Spleen (tissue), 7 donors: ENCODE measurements at regions not wholly inside any gene's neighbourhood (a gene's known extent, or its start where the extent isn't known, plus 50 kb on each side); places are given as distances from the start of the nearest gene placed in this dataset.

ENCODE experiments used
- POLR2A ChIP-seq, 3 donors: fragments of 450-650 bp; IDR thresholded peaks; one replicate each; pipeline ENCODE4 v1.5.1; 2017; ENCODE audit warnings: antibody characterized with exemption in 3 of 3, mild to moderate bottlenecking in 1 of 3
- POLR2AphosphoS5 ChIP-seq, 3 donors: sonication (generic); formaldehyde crosslinking; IDR thresholded peaks; one replicate each; pipeline ENCODE4 v1.5.1; 2017; ENCODE audit warnings: antibody characterized with exemption in 3 of 3
- TF ChIP-seq, protein P1 (sequence below), 11 experiments: fragments of 200-600 bp in 7 of 11; fragments of 450-650 bp in 4 of 11; sonication (generic) in 4 of 11; IDR thresholded peaks in 8 of 11; conservative IDR thresholded peaks in 3 of 11; 1 replicate in 7 of 11; 2 replicates in 4 of 11; pipeline versions ENCODE4 v1.4.0 to v1.8.0; 2016 to 2021; ENCODE audit warnings: antibody characterized with exemption in 11 of 11, inconsistent platforms in 4 of 11, mild to moderate bottlenecking in 1 of 11
- donor health status: DM: no; HTN: no; CAD: no; lungs with moderate emphysema.
- donor health status: DM: no; HTN: no; CAD: no.
- donor health status: DM: no; HTN: no; CAD: no.

DNA sequence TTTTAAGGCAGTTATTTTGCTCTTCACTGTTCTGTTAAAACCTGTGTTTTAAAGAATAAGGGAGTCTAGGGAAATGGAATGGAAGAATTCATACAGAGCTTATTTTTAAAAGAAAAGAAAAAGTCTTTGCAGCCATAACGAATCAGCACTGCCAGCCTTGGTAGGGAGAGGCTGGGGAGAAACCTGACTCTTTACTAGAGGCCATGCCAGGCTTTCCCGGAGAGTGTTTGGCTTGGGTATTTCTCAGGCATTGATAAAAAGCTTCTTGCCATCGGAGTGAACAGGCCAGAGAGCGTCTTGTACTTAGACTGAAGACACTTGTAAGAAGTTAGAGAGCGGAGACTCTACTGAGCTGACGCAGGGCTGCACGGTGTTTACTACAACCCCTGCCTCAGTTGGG lies 72.7 kb upstream of the NFIL3 start:
- TF ChIP-seq, protein P1, sequence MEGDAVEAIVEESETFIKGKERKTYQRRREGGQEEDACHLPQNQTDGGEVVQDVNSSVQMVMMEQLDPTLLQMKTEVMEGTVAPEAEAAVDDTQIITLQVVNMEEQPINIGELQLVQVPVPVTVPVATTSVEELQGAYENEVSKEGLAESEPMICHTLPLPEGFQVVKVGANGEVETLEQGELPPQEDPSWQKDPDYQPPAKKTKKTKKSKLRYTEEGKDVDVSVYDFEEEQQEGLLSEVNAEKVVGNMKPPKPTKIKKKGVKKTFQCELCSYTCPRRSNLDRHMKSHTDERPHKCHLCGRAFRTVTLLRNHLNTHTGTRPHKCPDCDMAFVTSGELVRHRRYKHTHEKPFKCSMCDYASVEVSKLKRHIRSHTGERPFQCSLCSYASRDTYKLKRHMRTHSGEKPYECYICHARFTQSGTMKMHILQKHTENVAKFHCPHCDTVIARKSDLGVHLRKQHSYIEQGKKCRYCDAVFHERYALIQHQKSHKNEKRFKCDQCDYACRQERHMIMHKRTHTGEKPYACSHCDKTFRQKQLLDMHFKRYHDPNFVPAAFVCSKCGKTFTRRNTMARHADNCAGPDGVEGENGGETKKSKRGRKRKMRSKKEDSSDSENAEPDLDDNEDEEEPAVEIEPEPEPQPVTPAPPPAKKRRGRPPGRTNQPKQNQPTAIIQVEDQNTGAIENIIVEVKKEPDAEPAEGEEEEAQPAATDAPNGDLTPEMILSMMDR (IDR thresholded peaks at IDR 0.05 in 8 of 11, conservative IDR thresholded peaks at IDR 0.05 in 3 of 11): no peak
- no peak for TF ChIP-seq POLR2A (IDR thresholded peaks at IDR 0.05)
- TF ChIP-seq POLR2AphosphoS5 (IDR thresholded peaks at IDR 0.05): no peak
